ENCODE measurements at regions not wholly inside any gene's neighbourhood (a gene's known extent, or its start where the extent isn't known, plus 50 kb on each side); places are given as distances from the start of the nearest gene placed in this dataset.

- H3K4me1 ChIP-seq (ENCODE audit: control insufficient read depth in 1 of 2, insufficient read depth in 2 of 2, low read length in 2 of 2) = no peaks in the 10 kb centered on the region
- no peak overlapping the region for H3K23ac ChIP-seq (ENCODE audit: low read length)
- H4K8ac ChIP-seq (ENCODE audit: low read depth, low read length) = no peak overlapping the region
- H2AK5ac ChIP-seq (ENCODE audit: low read length) = no peak overlapping the region
- H3K27ac ChIP-seq (ENCODE audit: low read depth, low read length) = no peak overlapping the region
- H2AFZ ChIP-seq (ENCODE audit: insufficient read depth, low read length, poor library complexity) = no peak overlapping the region
- H3K14ac ChIP-seq (ENCODE audit: low read length) = no peak overlapping the region
- H3K36me3 ChIP-seq (ENCODE audit: control insufficient read depth in 1 of 2, insufficient read depth in 2 of 2, low read length in 2 of 2) = no peaks in the 10 kb centered on the region
- no peaks in the 10 kb centered on the region for H3K79me1 ChIP-seq (ENCODE audit: low read length)
- no peaks in the 10 kb centered on the region for H3K9me3 ChIP-seq (ENCODE audit: insufficient read depth, low read depth, low read length)
- no peak overlapping the region for H2BK12ac ChIP-seq (ENCODE audit: low read length)
- no peaks in the 10 kb centered on the region for H3K79me2 ChIP-seq (ENCODE audit: control insufficient read depth, insufficient read depth, low read length, poor library complexity)
- H3K27me3 ChIP-seq (ENCODE audit: insufficient read depth, low read length) = no peaks in the 10 kb centered on the region
- H3K4me2 ChIP-seq (ENCODE audit: low read length) = no peak overlapping the region
- no peak overlapping the region for H4K91ac ChIP-seq (ENCODE audit: low read depth, low read length)
- no CpG with 5 or more reads among the region's 5 CpGs for WGBS (ENCODE audit: extremely low coverage, insufficient coverage, insufficient read length)
- H3K4me3 ChIP-seq (ENCODE audit: low read depth, low read length) = no peak overlapping the region
- H3K18ac ChIP-seq (ENCODE audit: low read length) = no peak overlapping the region
- no peak overlapping the region for H2BK5ac ChIP-seq (ENCODE audit: low read depth, low read length, poor library complexity)
- no peak overlapping the region for H4K12ac ChIP-seq (ENCODE audit: low read depth, low read length)
- no peak for DNase-seq
- H2BK120ac ChIP-seq (ENCODE audit: insufficient read depth, low read length, poor library complexity) = no peak overlapping the region
- H3K9ac ChIP-seq (ENCODE audit: low read length) = no peak overlapping the region
- no peak overlapping the region for H3K4ac ChIP-seq (ENCODE audit: low read depth, low read length)
Measured at GRCh38 chr5:56693220-56693579, 122.1 kb upstream of the MAP3K1 start.

GRCh38 chr5:56692359-56693219 is 122.8 kb upstream of the MAP3K1 start:
- Histone ChIP-seq H4K8ac (ENCODE audit: low read depth, low read length) (no peak overlapping the region), H3K79me2 (ENCODE audit: control insufficient read depth, insufficient read depth, low read length, poor library complexity) (no peaks in the 10 kb centered on the region), H2BK12ac (ENCODE audit: low read length) (no peak overlapping the region), H3K18ac (ENCODE audit: low read length) (no peak overlapping the region), H2AK5ac (ENCODE audit: low read length) (no peak overlapping the region), H3K9ac (ENCODE audit: low read length) (no peak overlapping the region), H4K91ac (ENCODE audit: low read depth, low read length) (no peak overlapping the region), H3K27ac (ENCODE audit: low read depth, low read length) (no peak overlapping the region), H4K12ac (ENCODE audit: low read depth, low read length) (no peak overlapping the region), H3K36me3 (ENCODE audit: control insufficient read depth in 1 of 2, insufficient read depth in 2 of 2, low read length in 2 of 2) (no peaks in the 10 kb centered on the region), H3K4ac (ENCODE audit: low read depth, low read length) (no peak overlapping the region), H2BK5ac (ENCODE audit: low read depth, low read length, poor library complexity) (no peak overlapping the region), H3K79me1 (ENCODE audit: low read length) (no peaks in the 10 kb centered on the region), H3K9me3 (ENCODE audit: insufficient read depth, low read depth, low read length) (no peaks in the 10 kb centered on the region), H2AFZ (ENCODE audit: insufficient read depth, low read length, poor library complexity) (no peak overlapping the region), H3K27me3 (ENCODE audit: insufficient read depth, low read length) (no peaks in the 10 kb centered on the region), H3K4me3 (ENCODE audit: low read depth, low read length) (no peak overlapping the region), H3K14ac (ENCODE audit: low read length) (no peak overlapping the region), H3K23ac (ENCODE audit: low read length) (no peak overlapping the region), H3K4me2 (ENCODE audit: low read length) (no peak overlapping the region), H2BK120ac (ENCODE audit: insufficient read depth, low read length, poor library complexity) (no peak overlapping the region), H3K4me1 (ENCODE audit: control insufficient read depth in 1 of 2, insufficient read depth in 2 of 2, low read length in 2 of 2) (no peaks in the 10 kb centered on the region)
- no peak for DNase-seq
- WGBS (ENCODE audit: extremely low coverage, insufficient coverage, insufficient read length) = no CpG with 5 or more reads among the region's 10 CpGs

GRCh38 chr5:56688402-56688801 is 126.9 kb upstream of the MAP3K1 start:
- H2BK12ac ChIP-seq (ENCODE audit: low read length) = no peak overlapping the region
- no peak overlapping the region for H3K4me2 ChIP-seq (ENCODE audit: low read length)
- no peak overlapping the region for H2BK120ac ChIP-seq (ENCODE audit: insufficient read depth, low read length, poor library complexity)
- DNase-seq = no peak
- H3K79me2 ChIP-seq (ENCODE audit: control insufficient read depth, insufficient read depth, low read length, poor library complexity) = no peaks in the 10 kb centered on the region
- H2AK5ac ChIP-seq (ENCODE audit: low read length) = no peak overlapping the region
- H3K4me3 ChIP-seq (ENCODE audit: low read depth, low read length) = no peak overlapping the region
- H3K9me3 ChIP-seq (ENCODE audit: insufficient read depth, low read depth, low read length) = no peaks in the 10 kb centered on the region
- H3K14ac ChIP-seq (ENCODE audit: low read length) = no peak overlapping the region
- no peaks in the 10 kb centered on the region for H3K79me1 ChIP-seq (ENCODE audit: low read length)
- H3K18ac ChIP-seq (ENCODE audit: low read length) = no peak overlapping the region
- H3K4me1 ChIP-seq (ENCODE audit: control insufficient read depth in 1 of 2, insufficient read depth in 2 of 2, low read length in 2 of 2) = peaks cover 0 to 4% of the 10 kb centered on the region in 2 experiments
- no peak overlapping the region for H3K23ac ChIP-seq (ENCODE audit: low read length)
- no peak overlapping the region for H3K4ac ChIP-seq (ENCODE audit: low read depth, low read length)
- no peak overlapping the region for H2BK5ac ChIP-seq (ENCODE audit: low read depth, low read length, poor library complexity)
- no peak overlapping the region for H4K91ac ChIP-seq (ENCODE audit: low read depth, low read length)
- WGBS (ENCODE audit: extremely low coverage, insufficient coverage, insufficient read length) = no CpG with 5 or more reads among the region's 1 CpG
- no peak overlapping the region for H2AFZ ChIP-seq (ENCODE audit: insufficient read depth, low read length, poor library complexity)
- no peak overlapping the region for H4K12ac ChIP-seq (ENCODE audit: low read depth, low read length)
- no peak overlapping the region for H3K27ac ChIP-seq (ENCODE audit: low read depth, low read length)
- H3K36me3 ChIP-seq (ENCODE audit: control insufficient read depth in 1 of 2, insufficient read depth in 2 of 2, low read length in 2 of 2) = no peaks in the 10 kb centered on the region
- H3K9ac ChIP-seq (ENCODE audit: low read length) = no peak overlapping the region
- no peaks in the 10 kb centered on the region for H3K27me3 ChIP-seq (ENCODE audit: insufficient read depth, low read length)
- no peak overlapping the region for H4K8ac ChIP-seq (ENCODE audit: low read depth, low read length)

GRCh38 chr5:56686337-56687195 is 128.8 kb upstream of the MAP3K1 start:
- H4K91ac ChIP-seq (ENCODE audit: low read depth, low read length) = no peak overlapping the region
- no peaks in the 10 kb centered on the region for H3K27me3 ChIP-seq (ENCODE audit: insufficient read depth, low read length)
- H3K36me3 ChIP-seq (ENCODE audit: control insufficient read depth in 1 of 2, insufficient read depth in 2 of 2, low read length in 2 of 2) = no peaks in the 10 kb centered on the region
- DNase-seq = no peak
- no peak overlapping the region for H3K27ac ChIP-seq (ENCODE audit: low read depth, low read length)
- H2AK5ac ChIP-seq (ENCODE audit: low read length) = no peak overlapping the region
- H2BK120ac ChIP-seq (ENCODE audit: insufficient read depth, low read length, poor library complexity) = no peak overlapping the region
- H4K12ac ChIP-seq (ENCODE audit: low read depth, low read length) = no peak overlapping the region
- H3K4me3 ChIP-seq (ENCODE audit: low read depth, low read length) = no peak overlapping the region
- no peaks in the 10 kb centered on the region for H3K79me1 ChIP-seq (ENCODE audit: low read length)
- no peak overlapping the region for H3K18ac ChIP-seq (ENCODE audit: low read length)
- H3K9me3 ChIP-seq (ENCODE audit: insufficient read depth, low read depth, low read length) = no peaks in the 10 kb centered on the region
- no peak overlapping the region for H2BK12ac ChIP-seq (ENCODE audit: low read length)
- H2AFZ ChIP-seq (ENCODE audit: insufficient read depth, low read length, poor library complexity) = no peak overlapping the region
- H3K79me2 ChIP-seq (ENCODE audit: control insufficient read depth, insufficient read depth, low read length, poor library complexity) = no peaks in the 10 kb centered on the region
- no peak overlapping the region for H2BK5ac ChIP-seq (ENCODE audit: low read depth, low read length, poor library complexity)
- H3K9ac ChIP-seq (ENCODE audit: low read length) = no peak overlapping the region
- H3K14ac ChIP-seq (ENCODE audit: low read length) = no peak overlapping the region
- no CpG with 5 or more reads among the region's 5 CpGs for WGBS (ENCODE audit: extremely low coverage, insufficient coverage, insufficient read length)
- H3K4me2 ChIP-seq (ENCODE audit: low read length) = no peak overlapping the region
- no peak overlapping the region for H3K4ac ChIP-seq (ENCODE audit: low read depth, low read length)
- no peak overlapping the region for H4K8ac ChIP-seq (ENCODE audit: low read depth, low read length)
- no peak overlapping the region for H3K23ac ChIP-seq (ENCODE audit: low read length)
- H3K4me1 ChIP-seq (ENCODE audit: control insufficient read depth in 1 of 2, insufficient read depth in 2 of 2, low read length in 2 of 2) = peaks cover 2 to 5% of the 10 kb centered on the region in 2 experiments
